ENCODE measurements at regions not wholly inside any gene's neighbourhood (a gene's known extent, or its start where the extent isn't known, plus 50 kb on each side); places are given as distances from the start of the nearest gene placed in this dataset.

DNA sequence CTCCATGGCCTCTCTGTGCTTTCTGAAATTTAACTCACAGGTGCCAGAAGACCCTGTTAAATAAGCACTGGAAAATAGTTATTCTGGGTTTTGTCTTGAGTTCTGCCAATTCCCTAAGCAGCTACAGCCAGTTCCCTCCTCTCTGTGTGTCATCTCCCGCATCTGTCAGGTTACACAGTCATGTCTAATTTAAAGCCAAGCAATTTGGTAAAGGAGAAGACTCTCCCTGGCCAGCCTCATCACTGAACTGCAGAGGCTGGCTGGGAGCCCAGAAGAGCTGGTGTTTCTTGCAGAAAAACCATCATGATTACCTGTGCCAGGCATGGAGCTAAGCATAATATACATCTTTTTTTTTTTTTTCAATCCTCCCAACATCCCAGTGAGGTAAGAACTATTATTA, 141.3 kb upstream of the ZNF366 start:
- TF ChIP-seq SIN3A (IDR thresholded peaks at IDR 0.05; ENCODE audit: borderline replicate concordance in 2 of 2, control insufficient read depth in 1 of 2, low read depth in 2 of 2, low read length in 2 of 2) (no peak), TFE3 (CRISPR knock-in tag; IDR thresholded peaks at IDR 0.05) (no peak), SRF (CRISPR knock-in tag; IDR thresholded peaks at IDR 0.05) (no peak), EZH2 (IDR thresholded peaks at IDR 0.05; ENCODE audit: borderline replicate concordance, low read depth, low read length) (no peak), CREM (IDR thresholded peaks at IDR 0.05; ENCODE audit: low read depth) (no peak), ZNF41 (CRISPR knock-in tag; conservative IDR thresholded peaks at IDR 0.05) (no peak), FOS (IDR thresholded peaks at IDR 0.05; ENCODE audit: extremely low read depth, insufficient read length) (no peak), BCLAF1 (IDR thresholded peaks at IDR 0.05; ENCODE audit: borderline replicate concordance in 1 of 2, control insufficient read depth in 1 of 2, low read depth in 2 of 2, low read length in 1 of 2) (no peak), CTCF (IDR thresholded peaks at IDR 0.05 in 2 of 3, conservative IDR thresholded peaks at IDR 0.05 in 1 of 3; ENCODE audit: insufficient read depth in 2 of 3, low read depth in 1 of 3, low read length in 3 of 3) (no peak), ZNF584 (CRISPR knock-in tag; IDR thresholded peaks at IDR 0.05; ENCODE audit: low read depth) (no peak)
